HepG2 (cell line): ENCODE measurements at regions not wholly inside any gene's neighbourhood (a gene's known extent, or its start where the extent isn't known, plus 50 kb on each side); places are given as distances from the start of the nearest gene placed in this dataset.

Experiments used
- ATAC-seq: fragments of 200-7000 bp; cut with Tn5 transposase; 3 replicates; pipeline ENCODE4 v1.9.1; 2020; ENCODE audit warnings: mild to moderate bottlenecking, moderate library complexity
- BruUV-seq: library from RNA; stranded (reverse); fragments of 400-500 nt; replicated peaks from 2 replicates; lab custom pipeline; 2021; lab: Mats Ljungman, UMichigan
- CTCF ChIA-PET: fragments of 300-600 bp; formaldehyde crosslinking; extraction: SDS; loops from one replicate; lab custom pipeline; 2021; ENCODE audit warnings: low total read pairs, inconsistent platforms, low intra/inter-chr PET ratio; lab: Yijun Ruan, JAX
- POLR2A ChIA-PET: fragments of 350-600 bp; sonication (Branson Sonifier 250); formaldehyde crosslinking; loops from one replicate; lab custom pipeline; 2020; ENCODE audit warnings: antibody characterized with exemption, inconsistent platforms; lab: Yijun Ruan, JAX
- DNase-seq: peaks from one replicate; pipeline ENCODE4 v3.0.0-alpha.2; 2015; ENCODE audit warnings: low spot score
- FAIRE-seq: peaks from 3 replicates; lab custom pipeline; 2011; peaks lifted over from hg19 to GRCh38; lab: Jason Lieb, UNC
- H2AFZ ChIP-seq: one replicate; pipeline ENCODE4 v1.6.1; 2011; ENCODE audit warnings: low read length, inconsistent platforms
- H3K27ac ChIP-seq: fragments of 300-600 bp; 3 replicates; pipeline ENCODE4 v1.8.0; 2011; ENCODE audit warnings: mixed run types, mild to moderate bottlenecking, mixed read lengths, low read length, inconsistent platforms; ENCODE audit not compliant: insufficient read depth; ENCODE audit errors: extremely low read length
- H3K27me3 ChIP-seq, 2 experiments: fragments of 200-600 bp in 1 of 2; 2 replicates in 1 of 2; 3 replicates in 1 of 2; pipeline versions ENCODE4 v1.6.0 to v1.8.0; 2011; ENCODE audit warnings: low read length in 2 of 2, mild to moderate bottlenecking in 2 of 2, moderate library complexity in 2 of 2, inconsistent platforms in 1 of 2; ENCODE audit not compliant: insufficient read depth in 2 of 2, control insufficient read depth in 1 of 2
- H3K36me3 ChIP-seq, 2 experiments: fragments of 200-600 bp in 1 of 2; replicated peaks in 1 of 2; 2 replicates in 1 of 2; 3 replicates in 1 of 2; pipeline versions ENCODE4 v1.5.1 to v1.8.0; 2011; ENCODE audit warnings: low read length in 2 of 2, inconsistent platforms in 1 of 2; ENCODE audit not compliant: insufficient read depth in 2 of 2, control insufficient read depth in 1 of 2
- H3K4me1 ChIP-seq: 2 replicates; pipeline ENCODE4 v1.5.1; 2012; ENCODE audit warnings: low read length, inconsistent platforms; ENCODE audit not compliant: insufficient read depth
- H3K4me2 ChIP-seq: 2 replicates; pipeline ENCODE4 v1.6.0; 2011; ENCODE audit warnings: low read depth, low read length, inconsistent platforms
- H3K4me3 ChIP-seq, 3 experiments: fragments of 200-600 bp in 1 of 3; sonication (generic), shearing (Covaris generic) in 1 of 3; replicated peaks in 1 of 3; 2 replicates each; pipeline ENCODE4 v1.5.1; 2011 to 2016; ENCODE audit warnings: low read length in 3 of 3, inconsistent platforms in 2 of 3, low read depth in 2 of 3, mild to moderate bottlenecking in 2 of 3, control low read depth in 1 of 3, mixed read lengths in 1 of 3; ENCODE audit not compliant: insufficient read depth in 1 of 3
- H3K79me2 ChIP-seq: one replicate; pipeline ENCODE4 v1.6.1; 2011; ENCODE audit warnings: low read length, inconsistent platforms; ENCODE audit not compliant: insufficient read depth
- H3K9ac ChIP-seq: 2 replicates; pipeline ENCODE4 v1.6.0; 2011; ENCODE audit warnings: mild to moderate bottlenecking, low read depth, low read length, inconsistent platforms; ENCODE audit not compliant: insufficient read depth
- H3K9me3 ChIP-seq: 2 replicates; pipeline ENCODE4 v1.5.1; 2012; ENCODE audit warnings: mild to moderate bottlenecking, low read length
- H4K20me1 ChIP-seq: 2 replicates; pipeline ENCODE4 v1.6.0; 2011; ENCODE audit warnings: inconsistent platforms, mild to moderate bottlenecking, low read length, moderate library complexity; ENCODE audit not compliant: insufficient read depth
- CBX1 ChIP-seq: IDR thresholded peaks from one replicate; pipeline ENCODE4 v1.6.1; 2016; ENCODE audit warnings: antibody characterized with exemption, low read depth
- CENPX ChIP-seq: sonication (generic); formaldehyde crosslinking; IDR thresholded peaks from 2 replicates; pipeline ENCODE4 v1.9.0; 2021; ENCODE audit warnings: mild to moderate bottlenecking, missing genetic modification reagents, moderate library complexity
- HIVEP1 ChIP-seq: sonication (generic); formaldehyde crosslinking; IDR thresholded peaks from 2 replicates; pipeline ENCODE4 v1.4.0; 2020; ENCODE audit warnings: mild to moderate bottlenecking, missing genetic modification reagents
- IKZF4 ChIP-seq: sonication (generic); formaldehyde crosslinking; IDR thresholded peaks from 2 replicates; pipeline ENCODE4 v1.5.1; 2020; ENCODE audit warnings: borderline replicate concordance, mild to moderate bottlenecking, low read depth, missing genetic modification reagents; ENCODE audit errors: not compliant biosample characterization
- KLF6 ChIP-seq: IDR thresholded peaks from 2 replicates; pipeline ENCODE4 v1.8.0; 2016; ENCODE audit warnings: missing biosample characterization, missing genetic modification reagents
- MAFK ChIP-seq, 2 experiments: IDR thresholded peaks in 1 of 2; conservative IDR thresholded peaks in 1 of 2; 2 replicates each; pipeline ENCODE4 v1.6.1; 2011; ENCODE audit warnings: improper control_type of control experiment in 2 of 2, low read length in 2 of 2
- NAIF1 ChIP-seq: sonication (generic); formaldehyde crosslinking; IDR thresholded peaks from 2 replicates; pipeline ENCODE4 v1.5.0; 2020; ENCODE audit warnings: mild to moderate bottlenecking, missing genetic modification reagents, borderline replicate concordance
- RXRB ChIP-seq: IDR thresholded peaks from 2 replicates; pipeline ENCODE4 v1.6.1; 2016; ENCODE audit warnings: borderline replicate concordance, missing genetic modification reagents, missing compliant biosample characterization
- SAFB2 ChIP-seq: sonication (generic); formaldehyde crosslinking; IDR thresholded peaks from 2 replicates; pipeline ENCODE4 v1.5.1; 2020; ENCODE audit warnings: missing genetic modification reagents, low read depth, mild to moderate bottlenecking, borderline replicate concordance
- SNAI1 ChIP-seq: sonication (generic); formaldehyde crosslinking; IDR thresholded peaks from 2 replicates; pipeline ENCODE4 v1.5.0; 2020; ENCODE audit warnings: mild to moderate bottlenecking, missing genetic modification reagents, borderline replicate concordance
- ZNF263 ChIP-seq: sonication (generic); formaldehyde crosslinking; IDR thresholded peaks from 2 replicates; pipeline ENCODE4 v1.4.0; 2020; ENCODE audit warnings: missing genetic modification reagents
- ZNF292 ChIP-seq: sonication (generic); formaldehyde crosslinking; IDR thresholded peaks from 2 replicates; pipeline ENCODE4 v1.8.1; 2022; ENCODE audit warnings: mild to moderate bottlenecking, low read depth, missing genetic modification reagents, borderline replicate concordance
- ZNF543 ChIP-seq: sonication (generic); formaldehyde crosslinking; IDR thresholded peaks from 2 replicates; pipeline ENCODE4 v1.4.0; 2020; ENCODE audit warnings: mild to moderate bottlenecking, missing genetic modification reagents
- ZNF557 ChIP-seq: sonication (generic); formaldehyde crosslinking; IDR thresholded peaks from 2 replicates; pipeline ENCODE4 v1.4.0; 2020; ENCODE audit warnings: missing genetic modification reagents
- ZNF724P ChIP-seq: sonication (generic); formaldehyde crosslinking; IDR thresholded peaks from 2 replicates; pipeline ENCODE4 v1.8.0; 2022; ENCODE audit warnings: missing genetic modification reagents, borderline replicate concordance
- ZNF775 ChIP-seq: sonication (generic); formaldehyde crosslinking; IDR thresholded peaks from 2 replicates; pipeline ENCODE4 v1.4.0; 2020; ENCODE audit warnings: missing genetic modification reagents, mild to moderate bottlenecking, moderate library complexity, borderline replicate concordance
- ZNF841 ChIP-seq: sonication (generic); formaldehyde crosslinking; IDR thresholded peaks from 2 replicates; pipeline ENCODE4 v1.8.1; 2023; ENCODE audit warnings: missing genetic modification reagents, borderline replicate concordance
- WGBS: methylation state at CpG from one replicate; pipeline ENCODE4 v1.1.6; 2017; ENCODE audit warnings: low lambda C conversion rate; 5-methylcytosine and 5-hydroxymethylcytosine counted together
- in situ Hi-C: cut with HindIII; loops from 2 replicates; pipeline ENCODE4 v1.10.0; 2017; ENCODE audit warnings: low pct_unique_long_range_greater_than_20kb; ENCODE audit not compliant: extremely low pct_ligation_motif_present
- intact Hi-C: fragments of 100-400 bp; cut with micrococcal nuclease; formaldehyde crosslinking; loops from one replicate; pipeline ENCODE4 v1.10.0; 2022; ENCODE audit not compliant: unreplicated experiment
- TF ChIP-seq, protein P1 (sequence below): sonication (generic); formaldehyde crosslinking; IDR thresholded peaks from 2 replicates; pipeline ENCODE4 v1.5.0; 2020; ENCODE audit warnings: missing genetic modification reagents
- TF ChIP-seq, protein P2 (sequence below): sonication (generic); formaldehyde crosslinking; IDR thresholded peaks from 2 replicates; pipeline ENCODE4 v1.4.0; 2020; ENCODE audit warnings: mild to moderate bottlenecking, missing genetic modification reagents
- TF ChIP-seq, protein P3 (sequence below): sonication (generic); formaldehyde crosslinking; conservative IDR thresholded peaks from 2 replicates; pipeline ENCODE4 v1.4.0; 2020; ENCODE audit warnings: missing genetic modification reagents

DNA sequence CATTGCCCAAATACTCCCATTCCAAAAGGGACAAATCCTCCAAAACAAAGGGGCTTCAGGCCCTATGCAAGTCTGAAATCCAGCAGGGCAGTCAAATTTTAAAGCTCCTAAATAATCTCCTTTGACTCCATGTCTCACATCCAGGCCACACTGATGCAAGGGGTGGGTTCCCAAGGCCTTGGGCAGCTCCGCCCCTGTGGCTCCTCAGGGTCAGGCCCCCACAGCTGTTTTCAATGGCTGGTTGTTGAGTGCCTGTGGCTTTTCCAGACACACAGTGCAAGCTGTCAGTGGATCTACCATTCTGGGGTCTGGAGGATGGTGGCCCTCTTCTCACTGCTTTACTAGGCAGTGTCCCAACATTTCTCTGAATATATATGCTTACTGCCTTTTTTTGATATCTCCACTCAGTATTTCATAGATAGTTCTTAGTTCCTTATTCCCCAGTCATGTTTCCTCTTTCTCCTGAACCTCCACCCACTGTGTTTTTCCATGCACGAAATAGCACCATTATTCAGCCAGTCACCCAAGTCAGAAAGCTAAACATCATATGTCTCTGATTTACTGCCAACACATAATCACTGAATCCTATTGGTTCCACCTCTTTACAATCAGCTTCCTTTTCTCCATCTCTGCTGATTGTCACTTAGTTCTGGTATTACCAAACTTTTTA lies 172.6 kb upstream of the CACNA2D1 start:
- BruUV-seq, result no TSS peak
- Histone ChIP-seq H3K4me3 (no peak overlapping the region), H3K9me3 (no peaks in the 10 kb centered on the region), H2AFZ (no peak overlapping the region), H3K36me3 (no peaks in the 10 kb centered on the region), H3K79me2 (no peaks in the 10 kb centered on the region), H3K4me1 (no peaks in the 10 kb centered on the region), H3K9ac (no peak overlapping the region), H3K27ac (no peak overlapping the region), H3K27me3 (no peaks in the 10 kb centered on the region), H4K20me1 (no peaks in the 10 kb centered on the region), H3K4me2 (no peak overlapping the region)
- no peak for DNase-seq
- CTCF ChIA-PET, result no interaction called here
- in situ Hi-C loops, result no loop called here
- POLR2A ChIA-PET, result no interaction called here
- no peak for FAIRE-seq
- ATAC-seq, result no peak
- TF ChIP-seq NAIF1 (CRISPR knock-in tag) (no peak), ZNF775 (CRISPR knock-in tag) (no peak), ZNF557 (CRISPR knock-in tag) (no peak), ZNF543 (CRISPR knock-in tag) (no peak), CENPX (CRISPR knock-in tag) (no peak), HIVEP1 (CRISPR knock-in tag) (no peak), RXRB (CRISPR knock-in tag) (no peak), MAFK (conservative IDR thresholded peaks at IDR 0.05 in 1 of 2, IDR thresholded peaks at IDR 0.05 in 1 of 2; ENCODE audit: low read length in 2 of 2) (no peak), IKZF4 (CRISPR knock-in tag) (no peak), CBX1 (no peak), ZNF724P (CRISPR knock-in tag) (no peak), ZNF292 (CRISPR knock-in tag) (no peak), SNAI1 (no peak), SAFB2 (CRISPR knock-in tag) (no peak), KLF6 (no peak), ZNF263 (CRISPR knock-in tag) (no peak), ZNF841 (CRISPR knock-in tag) (no peak)
- TF ChIP-seq, protein P1, sequence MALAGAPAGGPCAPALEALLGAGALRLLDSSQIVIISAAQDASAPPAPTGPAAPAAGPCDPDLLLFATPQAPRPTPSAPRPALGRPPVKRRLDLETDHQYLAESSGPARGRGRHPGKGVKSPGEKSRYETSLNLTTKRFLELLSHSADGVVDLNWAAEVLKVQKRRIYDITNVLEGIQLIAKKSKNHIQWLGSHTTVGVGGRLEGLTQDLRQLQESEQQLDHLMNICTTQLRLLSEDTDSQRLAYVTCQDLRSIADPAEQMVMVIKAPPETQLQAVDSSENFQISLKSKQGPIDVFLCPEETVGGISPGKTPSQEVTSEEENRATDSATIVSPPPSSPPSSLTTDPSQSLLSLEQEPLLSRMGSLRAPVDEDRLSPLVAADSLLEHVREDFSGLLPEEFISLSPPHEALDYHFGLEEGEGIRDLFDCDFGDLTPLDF (CRISPR knock-in tag), result no peak
- TF ChIP-seq, protein P2, sequence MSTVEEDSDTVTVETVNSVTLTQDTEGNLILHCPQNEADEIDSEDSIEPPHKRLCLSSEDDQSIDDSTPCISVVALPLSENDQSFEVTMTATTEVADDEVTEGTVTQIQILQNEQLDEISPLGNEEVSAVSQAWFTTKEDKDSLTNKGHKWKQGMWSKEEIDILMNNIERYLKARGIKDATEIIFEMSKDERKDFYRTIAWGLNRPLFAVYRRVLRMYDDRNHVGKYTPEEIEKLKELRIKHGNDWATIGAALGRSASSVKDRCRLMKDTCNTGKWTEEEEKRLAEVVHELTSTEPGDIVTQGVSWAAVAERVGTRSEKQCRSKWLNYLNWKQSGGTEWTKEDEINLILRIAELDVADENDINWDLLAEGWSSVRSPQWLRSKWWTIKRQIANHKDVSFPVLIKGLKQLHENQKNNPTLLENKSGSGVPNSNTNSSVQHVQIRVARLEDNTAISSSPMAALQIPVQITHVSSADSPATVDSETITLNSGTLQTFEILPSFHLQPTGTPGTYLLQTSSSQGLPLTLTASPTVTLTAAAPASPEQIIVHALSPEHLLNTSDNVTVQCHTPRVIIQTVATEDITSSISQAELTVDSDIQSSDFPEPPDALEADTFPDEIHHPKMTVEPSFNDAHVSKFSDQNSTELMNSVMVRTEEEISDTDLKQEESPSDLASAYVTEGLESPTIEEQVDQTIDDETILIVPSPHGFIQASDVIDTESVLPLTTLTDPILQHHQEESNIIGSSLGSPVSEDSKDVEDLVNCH (CRISPR knock-in tag), result no peak
- TF ChIP-seq, protein P3, sequence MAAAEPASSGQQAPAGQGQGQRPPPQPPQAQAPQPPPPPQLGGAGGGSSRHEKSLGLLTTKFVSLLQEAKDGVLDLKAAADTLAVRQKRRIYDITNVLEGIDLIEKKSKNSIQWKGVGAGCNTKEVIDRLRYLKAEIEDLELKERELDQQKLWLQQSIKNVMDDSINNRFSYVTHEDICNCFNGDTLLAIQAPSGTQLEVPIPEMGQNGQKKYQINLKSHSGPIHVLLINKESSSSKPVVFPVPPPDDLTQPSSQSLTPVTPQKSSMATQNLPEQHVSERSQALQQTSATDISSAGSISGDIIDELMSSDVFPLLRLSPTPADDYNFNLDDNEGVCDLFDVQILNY (CRISPR knock-in tag), result no peak
- intact Hi-C loops, result no loop called here
- WGBS, result 0% methylated on average over 1 of the region's 2 CpGs
